RWPE1 (cell line): ENCODE measurements at regions not wholly inside any gene's neighbourhood (a gene's known extent, or its start where the extent isn't known, plus 50 kb on each side); places are given as distances from the start of the nearest gene placed in this dataset.
A peak's percentile ranks its signal among the peaks of the same experiment; 100 is the strongest.
"Not testable (repeated sequence)": the region's sequence is repeated elsewhere in the genome, so short reads cannot be mapped to it uniquely, and the experiment has no call there.

Experiments used
- CTCF ChIA-PET: fragments of 350-600 bp; sonication (Branson Sonifier 250); formaldehyde crosslinking; extraction: SDS; loops from one replicate; lab custom pipeline; 2021; lab: Yijun Ruan, JAX
- POLR2A ChIA-PET: fragments of 400-600 bp; formaldehyde crosslinking; extraction: SDS; loops from one replicate; lab custom pipeline; 2020; ENCODE audit warnings: antibody characterized with exemption; ENCODE audit not compliant: low non-redundant PET; lab: Yijun Ruan, JAX
- DNase-seq: peaks from one replicate; pipeline ENCODE4 v3.0.0; 2012; ENCODE audit warnings: low spot score
- H3K27ac ChIP-seq: fragments of 450-650 bp; 2 replicates; pipeline ENCODE4 v1.5.1; 2017
- CTCF ChIP-seq: fragments of 450-650 bp; conservative IDR thresholded peaks from 2 replicates; pipeline ENCODE4 v1.5.1; 2017; ENCODE audit warnings: low read depth, mild to moderate bottlenecking

GRCh38 chr1:185648858-185649589 lies 85.2 kb upstream of the HMCN1 start:
- ChIA-PET POLR2A (no interaction called here), CTCF (interaction anchor here (0.7 kb wide), 1 partner anchor 82 kb away, joined by 3 read pairs; no protein-coding TSS in a partner anchor)
- H3K27ac ChIP-seq, result no peak overlapping the region
- DNase-seq, result no peak
- no peak for TF ChIP-seq CTCF

DNA sequence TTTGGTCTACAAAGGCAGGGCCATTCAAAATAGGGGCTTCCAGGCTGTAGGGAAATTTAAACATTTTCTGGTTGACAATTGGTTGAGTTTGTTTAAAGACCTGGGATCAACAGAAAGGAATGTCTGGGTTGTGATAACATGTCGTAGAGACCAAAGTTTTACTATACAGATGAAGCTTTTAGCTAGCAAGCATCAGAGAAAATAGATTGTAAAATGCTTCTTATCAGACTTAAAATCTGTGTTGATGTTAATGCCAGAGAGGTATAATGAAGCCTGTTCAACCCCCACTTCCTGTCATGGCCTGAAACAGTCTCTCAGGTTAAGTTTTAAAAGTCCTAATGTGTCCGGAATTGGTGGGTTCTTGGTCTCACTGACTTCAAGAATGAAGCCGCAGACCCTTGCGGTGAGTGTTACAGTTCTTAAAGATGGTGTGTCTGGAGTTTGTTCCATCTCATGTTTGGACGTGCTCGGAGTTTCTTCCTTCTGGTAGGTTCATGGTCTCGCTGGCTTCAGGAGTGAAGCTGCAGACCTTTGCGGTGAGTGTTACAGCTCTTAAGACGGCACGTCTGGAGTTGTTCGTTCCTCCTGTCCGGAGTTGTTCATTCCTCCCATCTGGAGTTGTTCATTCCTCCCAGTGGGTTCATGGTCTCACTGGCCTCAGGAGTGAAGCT lies 86.5 kb upstream of the HMCN1 start:
- DNase-seq, H3K27ac ChIP-seq, POLR2A ChIA-PET, CTCF ChIA-PET: not testable (repeated sequence)

- H3K27ac ChIP-seq, result no peak overlapping the region
- ChIA-PET POLR2A (interaction anchor here (0.5 kb wide), 1 partner anchor 209 kb away, joined by 4 read pairs; no protein-coding TSS in a partner anchor), CTCF (interaction anchor here (0.6 to 1.1 kb wide), 3 partner anchors 24 to 207 kb away, joined by 3 read pairs; no protein-coding TSS in a partner anchor)
- DNase-seq, result peak; percentile 87
- TF ChIP-seq CTCF, result no peak
Measured at GRCh38 chr1:185646202-185646683, 87.9 kb upstream of the HMCN1 start.

DNA sequence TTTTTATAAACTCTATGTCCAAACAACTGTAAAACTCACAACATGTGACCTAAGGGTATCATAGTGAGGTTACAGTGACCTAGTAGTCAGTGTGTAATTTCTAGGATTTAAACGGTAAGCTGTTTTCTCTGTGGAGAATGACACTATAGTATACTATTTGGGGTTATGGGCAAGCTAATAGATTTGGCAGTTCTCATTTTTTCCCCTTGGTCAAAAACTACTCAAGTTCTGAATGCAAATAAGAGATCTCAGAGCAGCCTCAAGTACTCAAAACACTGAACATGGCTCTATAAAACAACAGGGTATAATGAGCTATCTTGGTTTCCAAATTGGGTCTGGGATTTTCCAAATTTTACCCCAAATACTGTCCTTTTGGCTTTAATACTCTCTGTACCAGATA lies 88.5 kb upstream of the HMCN1 start:
- ChIA-PET POLR2A (interaction anchor here (0.5 kb wide), 1 partner anchor 209 kb away, joined by 4 read pairs; no protein-coding TSS in a partner anchor), CTCF (interaction anchor here (0.6 to 1.1 kb wide), 3 partner anchors 24 to 75 kb away, joined by 3 to 5 read pairs (median 3); no protein-coding TSS in a partner anchor)
- no peak for TF ChIP-seq CTCF
- H3K27ac ChIP-seq, result no peak overlapping the region
- DNase-seq, result no peak

DNA sequence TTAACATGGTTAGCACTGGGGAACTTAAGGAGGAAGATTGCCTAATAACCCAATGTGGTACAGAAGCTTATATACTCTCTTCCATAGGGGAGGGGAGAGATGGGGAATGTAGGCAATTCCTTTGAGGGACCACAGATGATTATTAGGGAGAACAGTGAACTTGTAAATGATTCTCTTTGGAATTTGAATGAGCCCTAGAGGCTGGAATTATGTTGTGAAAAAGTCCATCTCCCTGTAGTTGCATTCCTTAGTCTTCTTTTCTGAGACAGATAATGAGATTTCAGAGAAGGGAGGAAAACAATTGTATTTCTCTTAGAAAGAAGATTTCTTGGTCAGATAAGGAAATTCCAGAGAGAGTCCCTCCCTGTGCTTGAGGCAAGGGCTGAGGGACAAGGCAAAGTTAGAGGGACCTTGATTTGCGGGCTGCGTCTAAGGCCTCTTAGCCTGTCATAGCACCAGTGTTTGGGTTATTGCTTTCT lies 89.0 kb upstream of the HMCN1 start:
- H3K27ac ChIP-seq, result no peak overlapping the region
- ChIA-PET POLR2A (no interaction called here), CTCF (interaction anchor here (0.6 to 0.7 kb wide), 2 partner anchors 75 to 231 kb away, joined by 3 to 5 read pairs; no protein-coding TSS in a partner anchor)
- TF ChIP-seq CTCF, result no peak
- DNase-seq, result no peak

DNA sequence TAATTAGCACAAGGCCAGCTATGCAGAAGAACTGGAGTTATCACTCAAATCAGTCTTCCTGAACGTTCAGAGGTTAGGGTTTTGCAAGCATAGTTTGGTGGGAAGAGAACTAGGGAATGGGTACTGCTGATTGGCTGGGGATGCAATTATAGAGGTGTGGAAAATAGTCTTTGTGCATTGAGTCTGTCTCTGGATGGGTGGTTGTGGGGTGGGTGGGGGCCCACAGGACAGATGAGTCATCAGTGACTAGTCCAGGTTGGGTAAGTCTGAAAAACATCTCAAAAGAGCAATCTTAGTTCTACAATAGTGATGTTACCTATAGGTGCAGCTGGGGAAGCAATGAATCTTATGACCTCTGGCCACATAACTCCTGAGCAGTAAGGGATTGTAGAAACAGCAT lies 89.7 kb upstream of the HMCN1 start:
- TF ChIP-seq CTCF, result no peak
- H3K27ac ChIP-seq, result no peak overlapping the region
- DNase-seq, result peak; percentile 80
- CTCF ChIA-PET, result interaction anchor here (0.7 kb wide), 1 partner anchor 230 kb away, joined by 3 read pairs; no protein-coding TSS in a partner anchor
- POLR2A ChIA-PET, result no interaction called here
